Neural cell (in vitro differentiated cells): ENCODE measurements at regions not wholly inside any gene's neighbourhood (a gene's known extent, or its start where the extent isn't known, plus 50 kb on each side); places are given as distances from the start of the nearest gene placed in this dataset.

ENCODE experiments used
- H2AFZ ChIP-seq: fragments of 200-600, 300-800 bp; sonication (generic), shearing (Covaris generic); 2 replicates; pipeline ENCODE4 v1.6.0; 2014; ENCODE audit warnings: low read depth, mild to moderate bottlenecking, antibody characterized with exemption, low read length, moderate library complexity
- H3F3A ChIP-seq: fragments of 200-600 bp; shearing (Covaris generic); 2 replicates; pipeline ENCODE4 v1.6.1; 2016; ENCODE audit warnings: mild to moderate bottlenecking, moderate library complexity, mixed read lengths, antibody characterized with exemption, low read length; ENCODE audit not compliant: insufficient read depth, poor library complexity, severe bottlenecking
- H3K27ac ChIP-seq: fragments of 200-600, 300-800 bp; sonication (generic), shearing (Covaris generic); 2 replicates; pipeline ENCODE4 v1.5.1; 2014; ENCODE audit warnings: mild to moderate bottlenecking, low read length, moderate library complexity
- H3K27me3 ChIP-seq: fragments of 300-800, 200-600 bp; sonication (generic), shearing (Covaris generic); 2 replicates; pipeline ENCODE4 v1.6.0; 2014; ENCODE audit warnings: mild to moderate bottlenecking, low read depth, low read length, moderate library complexity; ENCODE audit not compliant: insufficient read depth
- H3K36me3 ChIP-seq: fragments of 300-800, 200-600 bp; sonication (generic), shearing (Covaris generic); 2 replicates; pipeline ENCODE4 v1.5.1; 2014; ENCODE audit warnings: mild to moderate bottlenecking, antibody characterized with exemption, low read length, moderate library complexity; ENCODE audit not compliant: insufficient read depth
- H3K4me2 ChIP-seq: fragments of 300-800, 200-600 bp; sonication (generic), shearing (Covaris generic); 2 replicates; pipeline ENCODE4 v1.6.0; 2014; ENCODE audit warnings: mild to moderate bottlenecking, low read length
- H3K4me3 ChIP-seq: fragments of 300-800, 200-600 bp; sonication (generic), shearing (Covaris generic); 2 replicates; pipeline ENCODE4 v1.5.1; 2014; ENCODE audit warnings: mild to moderate bottlenecking, low read length, moderate library complexity
- H3K79me2 ChIP-seq: fragments of 200-600 bp; shearing (Covaris generic); replicated peaks from 2 replicates; pipeline ENCODE4 v1.6.0; 2014; ENCODE audit warnings: mild to moderate bottlenecking, low read length, moderate library complexity; ENCODE audit not compliant: insufficient read depth
- H3K9ac ChIP-seq: fragments of 300-800, 200-600 bp; sonication (generic), shearing (Covaris generic); 2 replicates; pipeline ENCODE4 v1.6.1; 2016; ENCODE audit warnings: mild to moderate bottlenecking, low read length, mixed read lengths
- H3K9me2 ChIP-seq: fragments of 200-600 bp; shearing (Covaris generic); 2 replicates; pipeline ENCODE4 v1.6.1; 2016; ENCODE audit warnings: mild to moderate bottlenecking, low read length, mixed read lengths; ENCODE audit not compliant: insufficient read depth
- H3K9me3 ChIP-seq: fragments of 200-600, 300-800 bp; sonication (generic), shearing (Covaris generic); 2 replicates; pipeline ENCODE4 v1.6.1; 2016; ENCODE audit warnings: mild to moderate bottlenecking, mixed run types, low read length, moderate library complexity, mixed read lengths
- H4K20me1 ChIP-seq: fragments of 200-600 bp; shearing (Covaris generic); 2 replicates; pipeline ENCODE4 v1.6.1; 2016; ENCODE audit warnings: mild to moderate bottlenecking, mixed run types; ENCODE audit not compliant: insufficient read depth
- CTCF ChIP-seq: fragments of 450-650 bp; IDR thresholded peaks from 2 replicates; pipeline ENCODE4 v1.5.1; 2014; ENCODE audit warnings: antibody characterized with exemption, mild to moderate bottlenecking, moderate library complexity; ENCODE audit not compliant: poor library complexity, severe bottlenecking
- EP300 ChIP-seq: fragments of 450-650 bp; conservative IDR thresholded peaks from 2 replicates; pipeline ENCODE4 v1.6.1; 2014; ENCODE audit warnings: antibody characterized with exemption, mild to moderate bottlenecking, moderate library complexity; ENCODE audit not compliant: poor library complexity, severe bottlenecking
- EZH2 ChIP-seq: fragments of 200-600, 300-800 bp; shearing (Covaris generic), sonication (generic); IDR thresholded peaks from 2 replicates; pipeline ENCODE4 v1.6.1; 2014; ENCODE audit warnings: antibody characterized with exemption, low read length, borderline replicate concordance, mild to moderate bottlenecking; ENCODE audit not compliant: insufficient read depth, poor library complexity, severe bottlenecking
- MXI1 ChIP-seq: fragments of 450-650 bp; conservative IDR thresholded peaks from 2 replicates; pipeline ENCODE4 v1.6.1; 2014; ENCODE audit warnings: antibody characterized with exemption, mild to moderate bottlenecking; ENCODE audit not compliant: poor library complexity, severe bottlenecking
- POLR2AphosphoS5 ChIP-seq: IDR thresholded peaks from 2 replicates; pipeline ENCODE4 v1.6.1; 2012
- RAD21 ChIP-seq: fragments of 450-650 bp; conservative IDR thresholded peaks from 2 replicates; pipeline ENCODE4 v1.6.1; 2014; ENCODE audit warnings: antibody characterized with exemption, mild to moderate bottlenecking, moderate library complexity
- SMC3 ChIP-seq: fragments of 450-650 bp; conservative IDR thresholded peaks from 2 replicates; pipeline ENCODE4 v1.6.1; 2014; ENCODE audit warnings: antibody characterized with exemption, mild to moderate bottlenecking, moderate library complexity; ENCODE audit not compliant: poor library complexity
- TAF1 ChIP-seq: IDR thresholded peaks from 2 replicates; pipeline ENCODE4 v1.6.1; 2012; ENCODE audit warnings: low read depth
- TF ChIP-seq, protein P1 (sequence below): IDR thresholded peaks from 2 replicates; pipeline ENCODE4 v1.6.1; 2012; ENCODE audit warnings: borderline replicate concordance

GRCh38 chr11:112322173-112322790, 61.6 kb upstream of the PLET1 start:
- Histone ChIP-seq H3F3A (no peaks in the 10 kb centered on the region), H3K9me2 (no peaks in the 10 kb centered on the region), H3K27me3 (no peaks in the 10 kb centered on the region), H3K4me3 (no peak overlapping the region), H3K27ac (no peak overlapping the region), H2AFZ (no peak overlapping the region), H3K36me3 (no peaks in the 10 kb centered on the region), H3K9ac (no peak overlapping the region), H3K79me2 (no peaks in the 10 kb centered on the region), H3K4me2 (no peak overlapping the region), H4K20me1 (no peaks in the 10 kb centered on the region), H3K9me3 (no peaks in the 10 kb centered on the region)
- TF ChIP-seq TAF1 (no peak), CTCF (no peak), EP300 (no peak), POLR2AphosphoS5 (no peak), MXI1 (no peak), EZH2 (no peak), RAD21 (no peak), SMC3 (no peak)
- TF ChIP-seq, protein P1, sequence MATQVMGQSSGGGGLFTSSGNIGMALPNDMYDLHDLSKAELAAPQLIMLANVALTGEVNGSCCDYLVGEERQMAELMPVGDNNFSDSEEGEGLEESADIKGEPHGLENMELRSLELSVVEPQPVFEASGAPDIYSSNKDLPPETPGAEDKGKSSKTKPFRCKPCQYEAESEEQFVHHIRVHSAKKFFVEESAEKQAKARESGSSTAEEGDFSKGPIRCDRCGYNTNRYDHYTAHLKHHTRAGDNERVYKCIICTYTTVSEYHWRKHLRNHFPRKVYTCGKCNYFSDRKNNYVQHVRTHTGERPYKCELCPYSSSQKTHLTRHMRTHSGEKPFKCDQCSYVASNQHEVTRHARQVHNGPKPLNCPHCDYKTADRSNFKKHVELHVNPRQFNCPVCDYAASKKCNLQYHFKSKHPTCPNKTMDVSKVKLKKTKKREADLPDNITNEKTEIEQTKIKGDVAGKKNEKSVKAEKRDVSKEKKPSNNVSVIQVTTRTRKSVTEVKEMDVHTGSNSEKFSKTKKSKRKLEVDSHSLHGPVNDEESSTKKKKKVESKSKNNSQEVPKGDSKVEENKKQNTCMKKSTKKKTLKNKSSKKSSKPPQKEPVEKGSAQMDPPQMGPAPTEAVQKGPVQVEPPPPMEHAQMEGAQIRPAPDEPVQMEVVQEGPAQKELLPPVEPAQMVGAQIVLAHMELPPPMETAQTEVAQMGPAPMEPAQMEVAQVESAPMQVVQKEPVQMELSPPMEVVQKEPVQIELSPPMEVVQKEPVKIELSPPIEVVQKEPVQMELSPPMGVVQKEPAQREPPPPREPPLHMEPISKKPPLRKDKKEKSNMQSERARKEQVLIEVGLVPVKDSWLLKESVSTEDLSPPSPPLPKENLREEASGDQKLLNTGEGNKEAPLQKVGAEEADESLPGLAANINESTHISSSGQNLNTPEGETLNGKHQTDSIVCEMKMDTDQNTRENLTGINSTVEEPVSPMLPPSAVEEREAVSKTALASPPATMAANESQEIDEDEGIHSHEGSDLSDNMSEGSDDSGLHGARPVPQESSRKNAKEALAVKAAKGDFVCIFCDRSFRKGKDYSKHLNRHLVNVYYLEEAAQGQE: no peak

DNA sequence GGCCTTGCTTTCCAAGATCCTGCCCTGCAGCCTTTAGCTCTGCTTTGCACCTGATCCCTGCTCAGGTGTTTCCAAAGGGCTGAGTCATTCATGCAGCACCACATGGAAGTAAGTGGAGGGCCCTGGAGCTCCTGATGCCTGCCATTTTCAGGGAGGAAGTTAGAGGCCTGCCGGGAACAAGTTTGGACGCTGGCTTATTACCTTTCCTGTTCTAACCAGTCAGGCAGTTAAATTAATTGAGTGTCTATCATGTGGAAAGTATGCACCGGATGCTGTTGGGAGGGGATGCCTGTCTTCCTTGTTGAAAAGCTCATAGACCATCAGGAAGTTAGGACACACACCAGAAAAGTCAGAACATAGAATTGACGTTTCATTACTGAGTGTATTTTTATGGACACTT, 73.7 kb upstream of the PLET1 start:
- no peaks in the 10 kb centered on the region for H3K9me3 ChIP-seq
- no peaks in the 10 kb centered on the region for H3K9me2 ChIP-seq
- no peaks in the 10 kb centered on the region for H3K27me3 ChIP-seq
- no peak overlapping the region for H3K4me3 ChIP-seq
- H3K4me2 ChIP-seq: no peak overlapping the region
- H3K36me3 ChIP-seq: no peaks in the 10 kb centered on the region
- H4K20me1 ChIP-seq: no peaks in the 10 kb centered on the region
- H2AFZ ChIP-seq: no peak overlapping the region
- no peaks in the 10 kb centered on the region for H3F3A ChIP-seq
- H3K9ac ChIP-seq: no peak overlapping the region
- no peaks in the 10 kb centered on the region for H3K79me2 ChIP-seq
- H3K27ac ChIP-seq: no peak overlapping the region
- TF ChIP-seq EZH2 (no peak), SMC3 (no peak), MXI1 (no peak), CTCF (no peak), EP300 (no peak), POLR2AphosphoS5 (no peak), RAD21 (no peak), TAF1 (no peak)
- TF ChIP-seq, protein P1: no peak
